GM23338 (cell line): ENCODE measurements at regions not wholly inside any gene's neighbourhood (a gene's known extent, or its start where the extent isn't known, plus 50 kb on each side); places are given as distances from the start of the nearest gene placed in this dataset.

ENCODE experiments used
- ATAC-seq: fragments of 200-7000 bp; cut with Tn5 transposase; 3 replicates; pipeline ENCODE4 v1.9.1; 2020
- DNase-seq: peaks from one replicate; pipeline ENCODE4 v3.0.0-alpha.2; 2015; ENCODE audit warnings: low spot score
- H2AFZ ChIP-seq: fragments of 200-600 bp; sonication (generic); 2 replicates; pipeline ENCODE4 v1.8.0; 2016; ENCODE audit warnings: antibody characterized with exemption, mild to moderate bottlenecking, moderate library complexity
- H3F3A ChIP-seq: fragments of 200-600 bp; sonication (generic); replicated peaks from 2 replicates; pipeline ENCODE4 v1.8.0; 2017; ENCODE audit warnings: antibody characterized with exemption, mixed run types, low read depth
- H3K27ac ChIP-seq: fragments of 200-600 bp; sonication (generic); 2 replicates; pipeline ENCODE4 v1.6.1; 2016; ENCODE audit warnings: low read depth
- H3K27me3 ChIP-seq: fragments of 200-600 bp; sonication (generic); 2 replicates; pipeline ENCODE4 v1.8.0; 2016; ENCODE audit warnings: mild to moderate bottlenecking, mixed run types, moderate library complexity; ENCODE audit not compliant: insufficient read depth
- H3K36me3 ChIP-seq: fragments of 200-600 bp; sonication (generic); 2 replicates; pipeline ENCODE4 v1.8.0; 2016; ENCODE audit warnings: mild to moderate bottlenecking; ENCODE audit not compliant: insufficient read depth
- H3K4me1 ChIP-seq: fragments of 200-600 bp; sonication (generic); 2 replicates; pipeline ENCODE4 v1.8.0; 2016; ENCODE audit warnings: mild to moderate bottlenecking, moderate library complexity; ENCODE audit not compliant: insufficient read depth
- H3K4me2 ChIP-seq: fragments of 200-600 bp; sonication (generic); 2 replicates; pipeline ENCODE4 v1.7.1; 2017; ENCODE audit warnings: mixed run types
- H3K4me3 ChIP-seq: fragments of 200-600 bp; sonication (generic); 2 replicates; pipeline ENCODE4 v1.6.1; 2016; ENCODE audit warnings: mixed run types
- H3K79me2 ChIP-seq: fragments of 200-600 bp; sonication (generic); replicated peaks from 2 replicates; pipeline ENCODE4 v1.8.0; 2017; ENCODE audit warnings: mild to moderate bottlenecking; ENCODE audit not compliant: insufficient read depth
- H3K9me2 ChIP-seq: fragments of 200-600 bp; sonication (generic); 2 replicates; pipeline ENCODE4 v1.8.0; 2017; ENCODE audit not compliant: insufficient read depth
- H4K20me1 ChIP-seq: fragments of 200-600 bp; sonication (generic); replicated peaks from 2 replicates; pipeline ENCODE4 v1.8.0; 2017; ENCODE audit warnings: mild to moderate bottlenecking; ENCODE audit not compliant: insufficient read depth
- H3K27ac Mint-ChIP-seq: 2 replicates; pipeline ENCODE4 v1.8.0; 2020; ENCODE audit warnings: inconsistent platforms, mild to moderate bottlenecking, moderate library complexity, mixed read lengths
- H3K27me3 Mint-ChIP-seq: 3 replicates; pipeline ENCODE4 v1.8.0; 2022; ENCODE audit warnings: low read depth, mild to moderate bottlenecking, moderate library complexity, mixed read lengths, inconsistent platforms; ENCODE audit not compliant: insufficient read depth, poor library complexity
- H3K36me3 Mint-ChIP-seq: 3 replicates; pipeline ENCODE4 v1.8.0; 2021; ENCODE audit warnings: low read depth, mild to moderate bottlenecking, inconsistent platforms, moderate library complexity, mixed read lengths
- H3K4me1 Mint-ChIP-seq: 3 replicates; pipeline ENCODE4 v1.8.0; 2020; ENCODE audit warnings: mild to moderate bottlenecking, inconsistent platforms, mixed read lengths
- H3K4me3 Mint-ChIP-seq: 3 replicates; pipeline ENCODE4 v1.8.0; 2021; ENCODE audit warnings: moderate library complexity, mild to moderate bottlenecking, inconsistent platforms, mixed read lengths
- H3K9me3 Mint-ChIP-seq: 3 replicates; pipeline ENCODE4 v1.8.0; 2020; ENCODE audit warnings: moderate library complexity, mild to moderate bottlenecking, inconsistent platforms, mixed read lengths
- CREB1 ChIP-seq: fragments of 250-450 bp; sonication (Bioruptor Pico); IDR thresholded peaks from 2 replicates; pipeline ENCODE4 v1.5.0; 2020; ENCODE audit warnings: low read depth, mild to moderate bottlenecking, moderate library complexity
- CTCF ChIP-seq, 2 experiments: fragments of 200-600 bp in 1 of 2; sonication (generic) in 1 of 2; conservative IDR thresholded peaks; 2 replicates each; pipeline versions ENCODE4 v1.5.1 to v1.6.1; 2016 to 2017; ENCODE audit warnings: antibody characterized with exemption in 2 of 2, low read depth in 2 of 2, mild to moderate bottlenecking in 2 of 2, moderate library complexity in 1 of 2
- EZH2 ChIP-seq: fragments of 200-600 bp; sonication (generic); IDR thresholded peaks from one replicate; pipeline ENCODE4 v1.8.0; 2017; ENCODE audit warnings: antibody characterized with exemption, mild to moderate bottlenecking, low read depth; ENCODE audit not compliant: unreplicated experiment
- EZH2phosphoT487 ChIP-seq: fragments of 200-600 bp; sonication (generic); IDR thresholded peaks from one replicate; pipeline ENCODE4 v1.8.1; 2018; ENCODE audit warnings: antibody characterized with exemption; ENCODE audit not compliant: unreplicated experiment
- JUNB ChIP-seq: IDR thresholded peaks from one replicate; pipeline ENCODE4 v1.6.1; 2016; ENCODE audit warnings: antibody characterized with exemption; ENCODE audit not compliant: unreplicated experiment
- NANOG ChIP-seq: IDR thresholded peaks from 2 replicates; pipeline ENCODE4 v1.6.1; 2016; ENCODE audit warnings: antibody characterized with exemption, borderline replicate concordance
- POLR2AphosphoS5 ChIP-seq: IDR thresholded peaks from 2 replicates; pipeline ENCODE4 v1.6.1; 2016; ENCODE audit warnings: antibody characterized with exemption, low read depth
- REST ChIP-seq: IDR thresholded peaks from one replicate; pipeline ENCODE4 v1.6.1; 2018; ENCODE audit warnings: antibody characterized with exemption; ENCODE audit not compliant: unreplicated experiment
- STAT1 ChIP-seq: IDR thresholded peaks from one replicate; pipeline ENCODE4 v1.6.1; 2016; ENCODE audit warnings: antibody characterized with exemption; ENCODE audit not compliant: unreplicated experiment
- ZNF114 ChIP-seq: fragments of 250-450 bp; sonication (Bioruptor Pico); IDR thresholded peaks from 2 replicates; pipeline ENCODE4 v1.5.0; 2020; ENCODE audit warnings: mild to moderate bottlenecking, moderate library complexity
- ZNF331 ChIP-seq: fragments of 250-450 bp; sonication (Bioruptor Pico); IDR thresholded peaks from 2 replicates; pipeline ENCODE4 v1.5.0; 2020; ENCODE audit warnings: low read depth, mild to moderate bottlenecking, moderate library complexity
- TF ChIP-seq, protein P1 (sequence below): fragments of 250-450 bp; sonication (Bioruptor Pico); IDR thresholded peaks from 2 replicates; pipeline ENCODE4 v1.5.0; 2020; ENCODE audit warnings: mild to moderate bottlenecking, moderate library complexity
- TF ChIP-seq, protein P2 (sequence below): IDR thresholded peaks from 2 replicates; pipeline ENCODE4 v1.6.1; 2016; ENCODE audit warnings: antibody characterized with exemption

- Histone ChIP-seq H3K79me2 (no peaks in the 10 kb centered on the region), H4K20me1 (no peaks in the 10 kb centered on the region), H3K4me1 (no peaks in the 10 kb centered on the region), H3K4me3 (no peak overlapping the region), H3K27me3 (no peaks in the 10 kb centered on the region), H3K27ac (no peak overlapping the region), H3K4me2 (no peak overlapping the region), H3K36me3 (no peaks in the 10 kb centered on the region), H3K9me2 (no peaks in the 10 kb centered on the region), H2AFZ (no peak overlapping the region), H3F3A (no peaks in the 10 kb centered on the region)
- Mint-ChIP-seq H3K9me3 (no peaks in the 10 kb centered on the region; the same call in 2 of the 3 replicates), H3K4me1 (peaks cover 9% of the 10 kb centered on the region; the same call in 2 of the 3 replicates), H3K27me3 (no peaks in the 10 kb centered on the region), H3K36me3 (no peaks in the 10 kb centered on the region), H3K4me3 (no peak overlapping the region), H3K27ac (no peak overlapping the region)
- DNase-seq (no peak), ATAC-seq (no peak)
- TF ChIP-seq ZNF331 (no peak), REST (no peak), EZH2 (no peak), ZNF114 (CRISPR knock-in tag) (no peak), EZH2phosphoT487 (no peak), POLR2AphosphoS5 (no peak), CREB1 (CRISPR knock-in tag) (no peak), JUNB (no peak), CTCF (conservative IDR thresholded peaks at IDR 0.05; ENCODE audit: low read depth in 2 of 2) (no peak), STAT1 (no peak), NANOG (no peak)
- TF ChIP-seq, protein P1, sequence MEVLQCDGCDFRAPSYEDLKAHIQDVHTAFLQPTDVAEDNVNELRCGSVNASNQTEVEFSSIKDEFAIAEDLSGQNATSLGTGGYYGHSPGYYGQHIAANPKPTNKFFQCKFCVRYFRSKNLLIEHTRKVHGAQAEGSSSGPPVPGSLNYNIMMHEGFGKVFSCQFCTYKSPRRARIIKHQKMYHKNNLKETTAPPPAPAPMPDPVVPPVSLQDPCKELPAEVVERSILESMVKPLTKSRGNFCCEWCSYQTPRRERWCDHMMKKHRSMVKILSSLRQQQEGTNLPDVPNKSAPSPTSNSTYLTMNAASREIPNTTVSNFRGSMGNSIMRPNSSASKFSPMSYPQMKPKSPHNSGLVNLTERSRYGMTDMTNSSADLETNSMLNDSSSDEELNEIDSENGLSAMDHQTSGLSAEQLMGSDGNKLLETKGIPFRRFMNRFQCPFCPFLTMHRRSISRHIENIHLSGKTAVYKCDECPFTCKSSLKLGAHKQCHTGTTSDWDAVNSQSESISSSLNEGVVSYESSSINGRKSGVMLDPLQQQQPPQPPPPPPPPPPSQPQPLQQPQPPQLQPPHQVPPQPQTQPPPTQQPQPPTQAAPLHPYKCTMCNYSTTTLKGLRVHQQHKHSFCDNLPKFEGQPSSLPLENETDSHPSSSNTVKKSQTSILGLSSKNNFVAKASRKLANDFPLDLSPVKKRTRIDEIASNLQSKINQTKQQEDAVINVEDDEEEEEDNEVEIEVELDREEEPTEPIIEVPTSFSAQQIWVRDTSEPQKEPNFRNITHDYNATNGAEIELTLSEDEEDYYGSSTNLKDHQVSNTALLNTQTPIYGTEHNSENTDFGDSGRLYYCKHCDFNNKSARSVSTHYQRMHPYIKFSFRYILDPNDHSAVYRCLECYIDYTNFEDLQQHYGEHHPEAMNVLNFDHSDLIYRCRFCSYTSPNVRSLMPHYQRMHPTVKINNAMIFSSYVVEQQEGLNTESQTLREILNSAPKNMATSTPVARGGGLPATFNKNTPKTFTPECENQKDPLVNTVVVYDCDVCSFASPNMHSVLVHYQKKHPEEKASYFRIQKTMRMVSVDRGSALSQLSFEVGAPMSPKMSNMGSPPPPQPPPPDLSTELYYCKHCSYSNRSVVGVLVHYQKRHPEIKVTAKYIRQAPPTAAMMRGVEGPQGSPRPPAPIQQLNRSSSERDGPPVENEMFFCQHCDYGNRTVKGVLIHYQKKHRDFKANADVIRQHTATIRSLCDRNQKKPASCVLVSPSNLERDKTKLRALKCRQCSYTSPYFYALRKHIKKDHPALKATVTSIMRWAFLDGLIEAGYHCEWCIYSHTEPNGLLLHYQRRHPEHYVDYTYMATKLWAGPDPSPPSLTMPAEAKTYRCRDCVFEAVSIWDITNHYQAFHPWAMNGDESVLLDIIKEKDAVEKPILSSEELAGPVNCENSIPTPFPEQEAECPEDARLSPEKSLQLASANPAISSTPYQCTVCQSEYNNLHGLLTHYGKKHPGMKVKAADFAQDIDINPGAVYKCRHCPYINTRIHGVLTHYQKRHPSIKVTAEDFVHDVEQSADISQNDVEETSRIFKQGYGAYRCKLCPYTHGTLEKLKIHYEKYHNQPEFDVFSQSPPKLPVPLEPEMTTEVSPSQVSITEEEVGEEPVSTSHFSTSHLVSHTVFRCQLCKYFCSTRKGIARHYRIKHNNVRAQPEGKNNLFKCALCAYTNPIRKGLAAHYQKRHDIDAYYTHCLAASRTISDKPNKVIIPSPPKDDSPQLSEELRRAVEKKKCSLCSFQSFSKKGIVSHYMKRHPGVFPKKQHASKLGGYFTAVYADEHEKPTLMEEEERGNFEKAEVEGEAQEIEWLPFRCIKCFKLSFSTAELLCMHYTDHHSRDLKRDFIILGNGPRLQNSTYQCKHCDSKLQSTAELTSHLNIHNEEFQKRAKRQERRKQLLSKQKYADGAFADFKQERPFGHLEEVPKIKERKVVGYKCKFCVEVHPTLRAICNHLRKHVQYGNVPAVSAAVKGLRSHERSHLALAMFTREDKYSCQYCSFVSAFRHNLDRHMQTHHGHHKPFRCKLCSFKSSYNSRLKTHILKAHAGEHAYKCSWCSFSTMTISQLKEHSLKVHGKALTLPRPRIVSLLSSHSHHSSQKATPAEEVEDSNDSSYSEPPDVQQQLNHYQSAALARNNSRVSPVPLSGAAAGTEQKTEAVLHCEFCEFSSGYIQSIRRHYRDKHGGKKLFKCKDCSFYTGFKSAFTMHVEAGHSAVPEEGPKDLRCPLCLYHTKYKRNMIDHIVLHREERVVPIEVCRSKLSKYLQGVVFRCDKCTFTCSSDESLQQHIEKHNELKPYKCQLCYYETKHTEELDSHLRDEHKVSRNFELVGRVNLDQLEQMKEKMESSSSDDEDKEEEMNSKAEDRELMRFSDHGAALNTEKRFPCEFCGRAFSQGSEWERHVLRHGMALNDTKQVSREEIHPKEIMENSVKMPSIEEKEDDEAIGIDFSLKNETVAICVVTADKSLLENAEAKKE (CRISPR knock-in tag) = no peak
- TF ChIP-seq, protein P2, sequence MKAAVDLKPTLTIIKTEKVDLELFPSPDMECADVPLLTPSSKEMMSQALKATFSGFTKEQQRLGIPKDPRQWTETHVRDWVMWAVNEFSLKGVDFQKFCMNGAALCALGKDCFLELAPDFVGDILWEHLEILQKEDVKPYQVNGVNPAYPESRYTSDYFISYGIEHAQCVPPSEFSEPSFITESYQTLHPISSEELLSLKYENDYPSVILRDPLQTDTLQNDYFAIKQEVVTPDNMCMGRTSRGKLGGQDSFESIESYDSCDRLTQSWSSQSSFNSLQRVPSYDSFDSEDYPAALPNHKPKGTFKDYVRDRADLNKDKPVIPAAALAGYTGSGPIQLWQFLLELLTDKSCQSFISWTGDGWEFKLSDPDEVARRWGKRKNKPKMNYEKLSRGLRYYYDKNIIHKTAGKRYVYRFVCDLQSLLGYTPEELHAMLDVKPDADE = no peak
Observed at GRCh38 chr11:80593648-80594374, 1153.0 kb upstream of the TENM4 start.
